SK-N-MC (cell line): ENCODE measurements at regions not wholly inside any gene's neighbourhood (a gene's known extent, or its start where the extent isn't known, plus 50 kb on each side); places are given as distances from the start of the nearest gene placed in this dataset.

Experiments used
- EZH2 ChIP-seq: fragments of 200-600 bp; sonication (generic); IDR thresholded peaks from one replicate; pipeline ENCODE4 v1.6.1; 2017; ENCODE audit warnings: antibody characterized with exemption
- POLR2AphosphoS5 ChIP-seq: IDR thresholded peaks from 2 replicates; pipeline ENCODE4 v1.6.1; 2012; ENCODE audit warnings: mild to moderate bottlenecking, low read depth, low read length, borderline replicate concordance

- TF ChIP-seq EZH2 (no peak), POLR2AphosphoS5 (no peak)
Observed at GRCh38 chr12:5344131-5344530, 87.8 kb upstream of the NTF3 start.
